Hematopoietic multipotent progenitor cell treated with erythropoietin and hydrocortisone succinate and interleukin-3 and kit ligand, for 8 days (in vitro differentiated cells): ENCODE measurements at regions not wholly inside any gene's neighbourhood (a gene's known extent, or its start where the extent isn't known, plus 50 kb on each side); places are given as distances from the start of the nearest gene placed in this dataset.

Source experiments
- DNase-seq: peaks from one replicate; pipeline ENCODE4 v3.0.0-alpha.2; 2015

GRCh38 chr12:58433959-58434358 is 486.3 kb downstream of the LRIG3 start:
- no peak for DNase-seq

GRCh38 chr12:58434726-58435125 is 485.6 kb downstream of the LRIG3 start:
- no peak for DNase-seq

- no peak for DNase-seq
These were observed 484.7 kb downstream of the LRIG3 start for GRCh38 chr12:58435647-58436046.

DNA sequence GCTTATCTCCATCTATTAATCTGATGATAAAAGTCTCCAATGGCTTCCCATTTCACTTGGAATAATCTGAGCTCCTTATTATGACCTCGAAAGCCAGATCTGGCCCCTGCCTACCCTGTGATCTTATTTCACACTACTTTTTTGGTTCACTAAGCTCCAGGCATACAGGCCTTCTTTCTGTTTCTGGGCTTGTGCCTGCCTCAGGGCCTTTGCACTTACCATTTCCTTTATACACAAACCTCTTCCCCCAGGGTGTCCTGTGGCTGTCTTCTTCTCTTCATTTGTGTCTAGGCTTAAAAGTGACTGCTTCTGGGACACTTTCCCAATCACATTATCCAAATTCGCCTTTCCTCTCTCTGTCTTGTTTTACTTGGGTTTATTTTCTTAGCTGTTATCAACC is 478.8 kb downstream of the LRIG3 start:
- no peak for DNase-seq

- peak; percentile 55 for DNase-seq
These were observed 476.9 kb downstream of the LRIG3 start for GRCh38 chr12:58443273-58443980.

DNA sequence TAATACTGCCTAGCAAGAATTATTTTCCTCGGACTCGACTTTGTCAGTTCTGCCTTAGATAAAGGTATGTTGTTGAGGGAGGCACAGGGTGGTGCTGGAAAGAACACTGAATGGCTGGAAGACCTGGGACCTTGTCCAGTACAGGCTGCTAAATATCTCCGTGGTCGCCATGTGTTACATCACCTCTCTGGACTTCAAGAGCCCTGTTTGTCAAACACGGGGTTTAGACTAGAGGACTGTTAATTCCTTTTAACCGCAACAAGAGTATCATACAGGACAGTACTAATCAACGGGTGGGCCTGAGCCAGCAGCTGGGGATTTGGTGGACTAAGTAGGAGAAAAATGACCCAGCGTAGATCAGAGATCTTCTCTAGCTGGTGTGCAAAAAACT is 476.3 kb downstream of the LRIG3 start:
- no peak for DNase-seq

DNA sequence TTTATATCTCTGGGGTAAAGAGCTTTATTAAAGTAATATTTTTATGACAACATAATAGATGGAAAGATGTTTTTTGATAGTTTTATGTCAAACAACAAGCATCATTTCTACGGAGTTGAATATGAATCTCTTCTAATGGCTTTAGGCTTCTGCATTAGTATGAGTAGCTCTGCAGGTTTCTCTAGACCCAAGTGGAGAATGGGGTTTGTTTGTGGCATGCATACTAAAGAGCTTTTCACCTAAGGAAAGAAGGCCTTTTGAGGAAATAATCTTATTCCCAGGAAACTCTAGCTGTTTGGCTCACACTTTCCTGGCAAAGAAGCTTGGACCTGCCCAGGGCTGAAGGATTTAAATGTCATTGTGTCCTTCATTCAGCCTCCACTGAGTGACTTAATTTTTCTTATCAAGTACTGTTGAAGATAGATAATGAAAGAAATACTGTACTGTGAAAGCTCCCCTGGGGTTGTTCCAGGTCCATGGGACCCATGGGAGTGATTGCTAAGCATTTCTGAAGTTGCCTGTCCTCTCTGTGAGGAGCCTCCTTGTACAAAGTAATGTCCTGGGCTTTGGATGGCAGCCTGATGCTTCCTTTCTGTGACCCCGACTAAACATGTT is 469.3 kb downstream of the LRIG3 start:
- DNase-seq = no peak

- no peak for DNase-seq
These were observed 467.8 kb downstream of the LRIG3 start for GRCh38 chr12:58452546-58452945.

DNA sequence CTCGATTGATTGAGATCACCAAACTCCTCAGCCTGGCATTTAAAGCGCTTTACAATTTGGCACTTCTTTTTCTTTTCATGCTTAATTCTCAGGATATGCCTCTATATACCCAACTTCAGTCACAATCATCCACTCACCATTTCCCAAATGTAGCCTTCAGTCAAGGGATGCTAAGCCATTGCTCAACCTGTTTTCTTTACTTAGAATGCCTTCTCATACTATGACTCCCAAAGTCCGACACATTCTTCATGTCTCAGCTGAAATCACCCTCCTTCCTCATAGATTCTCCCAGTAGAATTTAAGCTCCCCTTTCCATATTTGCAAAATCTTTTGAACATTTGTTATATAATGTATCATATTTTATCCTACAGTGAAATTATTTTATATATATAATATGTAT is 467.0 kb downstream of the LRIG3 start:
- DNase-seq = no peak

- DNase-seq = no peak
These were observed 465.2 kb downstream of the LRIG3 start for GRCh38 chr12:58455136-58455535.

- no peak for DNase-seq
These were observed 462.2 kb downstream of the LRIG3 start for GRCh38 chr12:58458102-58458501.

DNA sequence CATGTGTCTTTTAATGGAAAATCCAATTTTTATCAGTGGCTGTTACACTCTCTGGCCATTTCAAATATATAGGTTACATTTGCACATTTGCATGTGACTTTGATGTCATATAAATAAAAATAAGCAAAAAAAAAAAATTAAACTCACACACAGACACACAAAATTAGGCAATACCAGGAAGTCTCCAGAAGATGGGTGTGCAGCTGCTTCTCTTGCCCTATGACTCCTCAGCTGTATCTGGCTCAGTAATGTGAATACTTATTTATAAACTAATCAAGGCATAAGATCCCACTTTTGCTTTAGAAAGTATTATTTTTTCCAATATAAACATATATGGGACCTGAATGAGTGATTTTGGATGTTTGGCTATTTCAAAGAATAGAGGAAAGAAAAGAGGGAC is 461.1 kb downstream of the LRIG3 start:
- no peak for DNase-seq

DNA sequence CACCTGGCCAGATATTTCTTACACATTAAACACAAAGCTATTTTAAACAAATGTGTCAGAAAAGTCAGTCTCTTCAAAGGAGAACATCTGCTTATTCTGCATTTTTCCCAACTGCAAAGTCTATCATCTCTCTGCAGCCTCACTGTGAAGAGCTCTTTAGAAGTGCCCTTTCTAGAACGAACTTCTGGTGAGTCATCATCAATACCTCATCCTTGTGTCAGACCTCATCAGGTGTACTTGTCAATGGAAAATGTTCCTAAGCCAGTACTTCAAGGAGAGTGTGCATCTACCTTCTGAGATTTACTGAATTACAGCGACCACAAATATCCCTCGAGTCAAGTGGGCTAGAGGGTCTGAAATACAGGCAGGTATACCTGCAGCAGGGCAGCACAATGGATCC is 457.3 kb downstream of the LRIG3 start:
- DNase-seq = no peak

- no peak for DNase-seq
These were observed 454.9 kb downstream of the LRIG3 start for GRCh38 chr12:58465418-58465817.

DNA sequence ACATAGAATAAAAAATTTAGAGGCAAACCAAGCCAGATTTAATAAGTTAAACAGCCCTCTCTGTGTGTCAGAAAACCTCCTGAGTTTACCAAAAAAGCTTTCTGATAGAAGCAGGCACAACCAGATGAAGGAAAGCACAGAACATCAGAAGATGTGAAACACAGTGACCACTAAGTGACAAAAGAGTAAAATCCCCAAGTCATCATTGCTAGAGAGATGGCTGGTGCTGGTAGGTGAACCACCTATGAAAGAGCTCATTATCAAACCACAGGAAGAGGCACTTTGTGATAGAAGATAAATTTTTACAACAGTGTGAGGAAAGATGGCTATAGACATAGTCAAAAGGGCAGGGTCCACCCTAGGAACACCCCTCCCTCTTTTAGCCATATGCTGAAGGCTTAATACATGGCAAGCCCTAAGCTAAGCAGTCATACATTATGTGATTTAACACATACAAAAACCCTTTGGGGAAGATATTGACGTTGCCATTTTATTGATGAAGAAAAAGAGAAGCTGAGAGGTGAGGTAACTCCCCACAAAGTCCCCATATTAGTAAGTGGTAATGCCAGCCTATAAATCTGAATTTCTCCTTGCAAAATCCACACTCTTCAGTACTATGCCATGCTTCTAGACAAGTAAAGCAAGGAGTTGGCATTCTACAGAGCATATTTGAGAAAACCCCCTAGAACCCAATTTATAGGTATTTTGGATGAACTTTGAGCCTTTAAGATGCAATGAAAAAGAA is 449.9 kb downstream of the LRIG3 start:
- no peak for DNase-seq

DNA sequence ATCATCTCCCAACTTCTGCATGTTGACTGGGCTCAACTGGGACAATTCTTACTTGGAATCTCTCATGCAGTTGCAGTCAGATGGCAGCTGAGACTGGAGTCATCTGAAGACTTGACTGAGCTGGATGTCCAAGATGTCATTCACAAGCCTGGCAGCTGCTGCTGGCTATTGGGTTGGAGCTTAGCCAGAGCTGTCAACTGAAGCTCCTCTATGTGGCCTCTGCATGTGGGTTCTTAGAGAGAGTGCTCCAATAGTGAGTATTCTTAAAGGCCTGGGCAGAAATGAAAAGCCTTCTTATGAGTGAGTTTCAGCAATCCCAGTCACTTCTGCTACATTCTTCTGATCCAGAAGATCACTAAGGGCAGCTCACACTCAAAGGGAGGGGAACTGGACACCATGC is 440.9 kb downstream of the LRIG3 start:
- DNase-seq = no peak

- DNase-seq = no peak
These were observed 438.5 kb downstream of the LRIG3 start for GRCh38 chr12:58481811-58482210.

- DNase-seq = no peak
These were observed 433.0 kb downstream of the LRIG3 start for GRCh38 chr12:58487255-58487654.

- DNase-seq = no peak
These were observed 432.6 kb downstream of the LRIG3 start for GRCh38 chr12:58487678-58488161.

DNA sequence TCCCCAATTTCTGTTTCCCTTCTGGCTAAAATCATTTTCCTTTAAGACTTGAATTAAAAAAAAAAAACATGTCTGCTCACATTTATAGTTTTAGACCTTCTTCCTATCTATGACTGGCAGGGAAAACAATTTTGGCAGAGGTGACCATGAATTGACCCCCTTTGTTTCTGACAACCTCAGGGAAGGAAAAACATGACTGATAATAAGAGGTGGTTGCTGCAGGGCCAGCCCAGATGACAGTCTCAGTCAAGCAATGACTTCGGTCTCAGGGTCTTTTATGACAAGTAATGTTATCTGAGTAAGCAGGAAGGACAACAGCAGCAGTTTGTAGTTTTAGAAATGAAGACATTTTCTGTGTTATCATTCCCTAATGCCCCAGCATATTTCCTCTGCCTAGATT is 430.9 kb downstream of the LRIG3 start:
- DNase-seq = no peak

GRCh38 chr12:58491306-58491705 is 429.0 kb downstream of the LRIG3 start:
- no peak for DNase-seq

DNA sequence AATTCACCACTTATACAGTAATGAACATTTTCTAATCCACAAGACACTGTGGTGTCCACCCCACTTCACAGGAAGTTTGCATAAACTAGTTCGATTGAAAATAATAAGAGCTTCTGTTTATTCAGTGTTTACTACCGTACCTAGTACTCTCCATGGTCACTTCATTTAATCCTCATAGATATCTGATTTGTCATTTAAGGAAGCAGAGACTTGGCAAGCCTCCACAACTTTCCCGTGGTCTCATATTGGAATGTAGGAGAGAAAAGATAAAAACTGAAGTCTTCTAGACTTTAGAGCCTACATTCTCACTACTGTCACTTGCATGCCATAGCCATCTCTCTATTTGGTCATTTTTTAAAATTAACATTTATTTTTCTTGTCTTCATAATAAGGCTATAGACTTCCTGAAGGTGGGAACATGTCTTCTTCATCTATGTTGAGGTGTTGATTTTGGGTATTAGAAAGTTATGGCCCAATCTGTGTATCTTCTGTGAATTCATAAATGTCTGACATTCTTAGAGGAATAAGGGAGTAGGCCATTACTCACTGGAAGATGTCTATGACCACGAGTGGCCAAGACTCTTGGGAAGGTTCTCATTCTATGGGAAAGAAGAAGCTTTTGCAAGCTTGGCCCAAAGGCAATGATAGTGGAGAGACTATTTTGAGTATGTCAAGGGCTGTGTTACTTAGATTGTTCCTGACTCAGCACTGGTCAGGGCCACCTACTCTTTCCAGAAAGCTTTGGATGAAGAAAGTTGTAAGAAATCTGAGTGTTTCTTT is 423.7 kb downstream of the LRIG3 start:
- DNase-seq = no peak

DNA sequence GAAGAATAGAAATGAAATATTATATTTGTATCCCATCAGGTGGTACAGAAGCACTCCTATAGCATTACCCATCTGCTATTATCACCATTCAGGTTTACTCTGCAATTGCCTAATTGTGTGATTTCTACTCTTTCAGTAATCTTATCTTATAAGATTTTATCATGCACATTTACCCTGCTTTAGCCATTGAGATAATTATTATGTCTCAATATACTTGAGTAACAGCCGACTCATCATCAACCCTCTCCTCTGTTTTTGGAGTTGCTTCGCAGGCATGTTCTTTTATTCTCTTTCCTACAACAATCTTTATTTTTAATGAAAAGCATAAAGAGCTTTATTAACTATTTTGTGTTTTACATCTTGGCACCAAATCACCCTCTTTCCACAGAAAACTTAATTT is 419.9 kb downstream of the LRIG3 start:
- no peak for DNase-seq
